GM06990 (cell line): ENCODE measurements at regions not wholly inside any gene's neighbourhood (a gene's known extent, or its start where the extent isn't known, plus 50 kb on each side); places are given as distances from the start of the nearest gene placed in this dataset.

Experiments
- DNase-seq: peaks from one replicate; pipeline ENCODE4 v3.0.0-alpha.2; 2011; ENCODE audit not compliant: insufficient read length; ENCODE audit errors: extremely low read depth
- H3K27me3 ChIP-seq: replicated peaks from 2 replicates; pipeline ENCODE4 v1.6.0; 2011; ENCODE audit warnings: low read length; ENCODE audit not compliant: control insufficient read depth, insufficient read depth
- H3K36me3 ChIP-seq: 2 replicates; pipeline ENCODE4 v1.5.1; 2011; ENCODE audit warnings: low read length; ENCODE audit not compliant: control insufficient read depth, insufficient read depth
- H3K4me3 ChIP-seq: replicated peaks from 2 replicates; pipeline ENCODE4 v1.5.1; 2011; ENCODE audit warnings: low read depth, mild to moderate bottlenecking, control low read depth, low read length
- CTCF ChIP-seq: IDR thresholded peaks from 2 replicates; pipeline ENCODE4 v1.5.1; 2011; ENCODE audit warnings: low read length, control low read depth, mild to moderate bottlenecking, inconsistent platforms; ENCODE audit not compliant: insufficient read depth, poor library complexity, severe bottlenecking

- H3K36me3 ChIP-seq, result no peaks in the 10 kb centered on the region
- no peak overlapping the region for H3K4me3 ChIP-seq
- DNase-seq, result no peak
- no peak for TF ChIP-seq CTCF
- H3K27me3 ChIP-seq, result no peaks in the 10 kb centered on the region
Observed at GRCh38 chr11:15707971-15708370, 593.2 kb downstream of the INSC start.

- Histone ChIP-seq H3K27me3 (no peaks in the 10 kb centered on the region), H3K4me3 (no peak overlapping the region), H3K36me3 (no peaks in the 10 kb centered on the region)
- no peak for TF ChIP-seq CTCF
- DNase-seq, result no peak
Observed at GRCh38 chr11:15710580-15711275, 596.0 kb downstream of the INSC start.

GRCh38 chr11:15711311-15711710 lies 596.6 kb downstream of the INSC start:
- TF ChIP-seq CTCF, result no peak
- DNase-seq, result no peak
- no peak overlapping the region for H3K4me3 ChIP-seq
- no peaks in the 10 kb centered on the region for H3K36me3 ChIP-seq
- no peaks in the 10 kb centered on the region for H3K27me3 ChIP-seq

GRCh38 chr11:15714641-15715399 lies 600.1 kb downstream of the INSC start:
- no peak overlapping the region for H3K4me3 ChIP-seq
- TF ChIP-seq CTCF, result no peak
- DNase-seq, result no peak
- H3K36me3 ChIP-seq, result no peaks in the 10 kb centered on the region
- no peaks in the 10 kb centered on the region for H3K27me3 ChIP-seq

GRCh38 chr11:15716550-15716949 lies 601.8 kb downstream of the INSC start:
- Histone ChIP-seq H3K4me3 (no peak overlapping the region), H3K27me3 (no peaks in the 10 kb centered on the region), H3K36me3 (no peaks in the 10 kb centered on the region)
- TF ChIP-seq CTCF, result no peak
- DNase-seq, result no peak
